H9 (cell line): ENCODE measurements at regions not wholly inside any gene's neighbourhood (a gene's known extent, or its start where the extent isn't known, plus 50 kb on each side); places are given as distances from the start of the nearest gene placed in this dataset.

Source experiments
- DNase-seq: peaks from one replicate; pipeline ENCODE4 v3.0.0-alpha.2; 2017
- H2AFZ ChIP-seq: one replicate; pipeline ENCODE4 v1.6.1; 2013; ENCODE audit warnings: mild to moderate bottlenecking, low read length, control low read depth, moderate library complexity
- H2AK5ac ChIP-seq: 2 replicates; pipeline ENCODE4 v1.6.1; 2013; ENCODE audit warnings: low read length, control low read depth, mixed read lengths; ENCODE audit not compliant: insufficient read length
- H2BK120ac ChIP-seq: one replicate; pipeline ENCODE4 v1.6.1; 2013; ENCODE audit warnings: low read depth, mild to moderate bottlenecking, low read length, control low read depth, inconsistent platforms; ENCODE audit not compliant: poor library complexity, severe bottlenecking
- H2BK12ac ChIP-seq: 2 replicates; pipeline ENCODE4 v1.6.1; 2013; ENCODE audit warnings: low read length, control low read depth, mixed read lengths, low read depth; ENCODE audit not compliant: insufficient read length
- H2BK15ac ChIP-seq: 2 replicates; pipeline ENCODE4 v1.6.1; 2013; ENCODE audit warnings: low read depth, low read length, control low read depth
- H2BK20ac ChIP-seq: one replicate; pipeline ENCODE4 v1.6.1; 2013; ENCODE audit warnings: low read depth, mild to moderate bottlenecking, low read length, control low read depth, inconsistent platforms; ENCODE audit not compliant: poor library complexity, severe bottlenecking
- H2BK5ac ChIP-seq: 2 replicates; pipeline ENCODE4 v1.6.1; 2013; ENCODE audit warnings: low read length, control low read depth, mixed read lengths; ENCODE audit not compliant: insufficient read length
- H3K14ac ChIP-seq: 2 replicates; pipeline ENCODE4 v1.6.1; 2013; ENCODE audit warnings: low read length, control low read depth; ENCODE audit not compliant: insufficient read depth
- H3K18ac ChIP-seq: 2 replicates; pipeline ENCODE4 v1.6.1; 2013; ENCODE audit warnings: low read depth, mild to moderate bottlenecking, mixed read lengths, low read length, control low read depth; ENCODE audit not compliant: insufficient read length
- H3K23ac ChIP-seq: 2 replicates; pipeline ENCODE4 v1.6.1; 2013; ENCODE audit warnings: low read length, control low read depth, mixed read lengths, low read depth; ENCODE audit not compliant: insufficient read length
- H3K23me2 ChIP-seq: 2 replicates; pipeline ENCODE4 v1.6.1; 2013; ENCODE audit warnings: low read depth, mild to moderate bottlenecking, mixed read lengths, low read length, control low read depth; ENCODE audit not compliant: insufficient read length, poor library complexity, severe bottlenecking
- H3K27ac ChIP-seq: 2 replicates; pipeline ENCODE4 v1.5.1; 2013; ENCODE audit warnings: low read length, control low read depth, mixed read lengths, low read depth; ENCODE audit not compliant: insufficient read length
- H3K27me3 ChIP-seq: 2 replicates; pipeline ENCODE4 v1.6.1; 2013; ENCODE audit warnings: low read length, control low read depth, inconsistent platforms; ENCODE audit not compliant: insufficient read depth
- H3K4ac ChIP-seq: 2 replicates; pipeline ENCODE4 v1.6.1; 2013; ENCODE audit warnings: low read depth, mild to moderate bottlenecking, control low read depth, inconsistent platforms, low read length, moderate library complexity
- H3K4me1 ChIP-seq: 2 replicates; pipeline ENCODE4 v1.6.1; 2013; ENCODE audit warnings: low read length, control low read depth, inconsistent platforms; ENCODE audit not compliant: insufficient read depth
- H3K4me2 ChIP-seq: 2 replicates; pipeline ENCODE4 v1.6.1; 2013; ENCODE audit warnings: low read length, control low read depth, mixed read lengths; ENCODE audit not compliant: insufficient read length, insufficient read depth
- H3K56ac ChIP-seq: 2 replicates; pipeline ENCODE4 v1.6.1; 2013; ENCODE audit warnings: low read depth, mild to moderate bottlenecking, mixed read lengths, low read length, control low read depth; ENCODE audit not compliant: insufficient read length
- H3K79me1 ChIP-seq: 2 replicates; pipeline ENCODE4 v1.6.1; 2013; ENCODE audit warnings: low read depth, mild to moderate bottlenecking, moderate library complexity, low read length, control low read depth, inconsistent platforms; ENCODE audit not compliant: insufficient read depth, poor library complexity, severe bottlenecking
- H3K79me2 ChIP-seq: 2 replicates; pipeline ENCODE4 v1.6.1; 2013; ENCODE audit warnings: low read length, control low read depth, inconsistent platforms; ENCODE audit not compliant: insufficient read depth
- H3K9ac ChIP-seq: 2 replicates; pipeline ENCODE4 v1.6.1; 2013; ENCODE audit warnings: low read length, control low read depth, mixed read lengths; ENCODE audit not compliant: insufficient read length; ENCODE audit errors: extremely low read depth
- H3K9me3 ChIP-seq: one replicate; pipeline ENCODE4 v1.6.1; 2013; ENCODE audit warnings: low read depth, low read length, inconsistent platforms; ENCODE audit not compliant: control insufficient read depth
- H3T11ph ChIP-seq: one replicate; pipeline ENCODE4 v1.6.1; 2013; ENCODE audit warnings: mild to moderate bottlenecking, low read length, control low read depth, inconsistent platforms
- H4K20me1 ChIP-seq: one replicate; pipeline ENCODE4 v1.6.1; 2013; ENCODE audit not compliant: control insufficient read depth, insufficient read length, insufficient read depth
- H4K5ac ChIP-seq: 2 replicates; pipeline ENCODE4 v1.6.1; 2013; ENCODE audit warnings: low read depth, mild to moderate bottlenecking, mixed read lengths, low read length, control low read depth; ENCODE audit not compliant: insufficient read length
- H4K8ac ChIP-seq: replicated peaks from 2 replicates; pipeline ENCODE4 v1.6.1; 2013; ENCODE audit warnings: low read length, control low read depth, mixed read lengths, low read depth; ENCODE audit not compliant: insufficient read length
- H4K91ac ChIP-seq: 2 replicates; pipeline ENCODE4 v1.6.1; 2013; ENCODE audit warnings: low read depth, mild to moderate bottlenecking, moderate library complexity, mixed read lengths, low read length, control low read depth; ENCODE audit not compliant: insufficient read length
- H3K27ac Mint-ChIP-seq, 3 experiments: 2 replicates in 2 of 3; 3 replicates in 1 of 3; pipeline ENCODE4 v1.8.0; 2020 to 2021; ENCODE audit warnings: mixed read lengths in 3 of 3, mild to moderate bottlenecking in 1 of 3, moderate library complexity in 1 of 3
- H3K27me3 Mint-ChIP-seq: 2 replicates; pipeline ENCODE4 v1.8.0; 2021; ENCODE audit warnings: low read depth, mild to moderate bottlenecking, moderate library complexity, mixed read lengths
- H3K36me3 Mint-ChIP-seq, 3 experiments: 2 replicates in 2 of 3; 3 replicates in 1 of 3; pipeline ENCODE4 v1.8.0; 2020 to 2021; ENCODE audit warnings: low read depth in 3 of 3, mixed read lengths in 3 of 3; ENCODE audit not compliant: insufficient read depth in 1 of 3
- H3K4me1 Mint-ChIP-seq, 2 experiments: 2 replicates each; pipeline ENCODE4 v1.8.0; 2020; ENCODE audit warnings: mixed read lengths in 2 of 2
- H3K4me3 Mint-ChIP-seq, 2 experiments: 2 replicates in 1 of 2; 3 replicates in 1 of 2; pipeline ENCODE4 v1.8.0; 2020 to 2021; ENCODE audit warnings: mild to moderate bottlenecking in 2 of 2, mixed read lengths in 2 of 2, moderate library complexity in 1 of 2
- H3K9me3 Mint-ChIP-seq, 2 experiments: 2 replicates in 1 of 2; 3 replicates in 1 of 2; pipeline ENCODE4 v1.8.0; 2020; ENCODE audit warnings: mild to moderate bottlenecking in 2 of 2, mixed read lengths in 2 of 2, moderate library complexity in 1 of 2
- CTCF ChIP-seq: fragments of 200-600 bp; sonication (generic); conservative IDR thresholded peaks from 3 replicates; pipeline ENCODE4 v1.8.0; 2021; ENCODE audit warnings: antibody characterized with exemption, mild to moderate bottlenecking
- WGBS: extraction: QIAGEN DNeasy Blood & Tissue Kit; methylation state at CpG from one replicate; pipeline ENCODE4 v1.1.7; 2013; ENCODE audit warnings: missing lambda C conversion rate, low lambda C conversion rate, mixed read lengths; ENCODE audit not compliant: insufficient read length; ENCODE audit errors: extremely low coverage; 5-methylcytosine and 5-hydroxymethylcytosine counted together

- H3K9me3 ChIP-seq = no peaks in the 10 kb centered on the region
- no peaks in the 10 kb centered on the region for H3K4me1 ChIP-seq
- no peak overlapping the region for H3K14ac ChIP-seq
- H2AFZ ChIP-seq = no peak overlapping the region
- H2BK120ac ChIP-seq = no peak overlapping the region
- no peak for DNase-seq
- no peaks in the 10 kb centered on the region for H3K23me2 ChIP-seq
- H2BK12ac ChIP-seq = no peak overlapping the region
- H4K8ac ChIP-seq = no peak overlapping the region
- Mint-ChIP-seq H3K27ac (no peak overlapping the region), H3K4me3 (no peak overlapping the region), H3K36me3 (no peaks in the 10 kb centered on the region; a peak in 1 of 7 replicates), H3K27me3 (no peaks in the 10 kb centered on the region), H3K9me3 (no peaks in the 10 kb centered on the region), H3K4me1 (peaks cover 8 to 15% of the 10 kb centered on the region in 2 experiments)
- no peak overlapping the region for H2BK5ac ChIP-seq
- H3K18ac ChIP-seq = no peak overlapping the region
- no peak overlapping the region for H3T11ph ChIP-seq
- no peak overlapping the region for H2BK15ac ChIP-seq
- H3K4ac ChIP-seq = no peak overlapping the region
- H3K9ac ChIP-seq = no peak overlapping the region
- no peaks in the 10 kb centered on the region for H4K20me1 ChIP-seq
- no peaks in the 10 kb centered on the region for H3K27me3 ChIP-seq
- H3K79me2 ChIP-seq = no peaks in the 10 kb centered on the region
- H3K23ac ChIP-seq = no peak overlapping the region
- WGBS = no CpG with 5 or more reads among the region's 3 CpGs
- H3K56ac ChIP-seq = no peak overlapping the region
- H3K79me1 ChIP-seq = no peaks in the 10 kb centered on the region
- H3K27ac ChIP-seq = no peak overlapping the region
- H2BK20ac ChIP-seq = no peak overlapping the region
- no peak overlapping the region for H2AK5ac ChIP-seq
- no peak overlapping the region for H3K4me2 ChIP-seq
- no peak overlapping the region for H4K91ac ChIP-seq
- TF ChIP-seq CTCF = no peak
- H4K5ac ChIP-seq = no peak overlapping the region
These were observed 181.5 kb upstream of the TSC22D1 start for GRCh38 chr13:44757671-44758070.
